Transverse colon (tissue), 4 donors: ENCODE measurements at regions not wholly inside any gene's neighbourhood (a gene's known extent, or its start where the extent isn't known, plus 50 kb on each side); places are given as distances from the start of the nearest gene placed in this dataset.

Experiments
- DNase-seq: peaks from one replicate; pipeline ENCODE4 v3.0.0-alpha.2; 2019
- H3K27ac ChIP-seq, 4 donors: fragments of 200-600 bp; sonication (generic); 2 replicates each; pipeline ENCODE4 v1.5.1; 2016 to 2018; ENCODE audit warnings: inconsistent platforms in 4 of 4
- H3K27me3 ChIP-seq: fragments of 200-600 bp; sonication (generic); 2 replicates; pipeline ENCODE4 v1.5.1; 2017; ENCODE audit warnings: inconsistent platforms
- H3K36me3 ChIP-seq, 4 donors: fragments of 200-600 bp; sonication (generic); 2 replicates each; pipeline ENCODE4 v1.5.1; 2017 to 2019; ENCODE audit warnings: inconsistent platforms in 4 of 4
- H3K4me1 ChIP-seq, 4 donors: fragments of 200-600 bp; sonication (generic); 2 replicates each; pipeline ENCODE4 v1.5.1; 2017 to 2020; ENCODE audit warnings: inconsistent platforms in 4 of 4
- H3K4me3 ChIP-seq, 4 donors: fragments of 200-600 bp; sonication (generic); 1 replicate in 1 of 4; 2 replicates in 3 of 4; pipeline versions ENCODE4 v1.5.1 to v1.6.1; 2017 to 2019; ENCODE audit warnings: inconsistent platforms in 4 of 4
- H3K9me3 ChIP-seq, 2 donors: fragments of 200-600 bp; sonication (generic); 2 replicates each; pipeline ENCODE4 v1.5.1; 2017 to 2019; ENCODE audit warnings: inconsistent platforms in 2 of 2
- CTCF ChIP-seq, 5 experiments: fragments of 200-600 bp in 3 of 5; fragments of 450-650 bp in 2 of 5; sonication (generic) in 3 of 5; IDR thresholded peaks; 1 replicate in 2 of 5; 2 replicates in 3 of 5; pipeline ENCODE4 v1.5.1; 2016 to 2017; ENCODE audit warnings: antibody characterized with exemption in 5 of 5, inconsistent platforms in 3 of 5, mild to moderate bottlenecking in 2 of 5, moderate library complexity in 1 of 5
- EP300 ChIP-seq: sonication (generic); formaldehyde crosslinking; IDR thresholded peaks from one replicate; pipeline ENCODE4 v1.6.1; 2017; ENCODE audit warnings: antibody characterized with exemption, low read depth
- POLR2A ChIP-seq: fragments of 450-650 bp; IDR thresholded peaks from one replicate; pipeline ENCODE4 v1.6.1; 2016; ENCODE audit warnings: antibody characterized with exemption, mild to moderate bottlenecking, moderate library complexity
- POLR2AphosphoS5 ChIP-seq, 3 donors: sonication (generic); formaldehyde crosslinking; IDR thresholded peaks; one replicate each; pipeline ENCODE4 v1.6.1; 2016; ENCODE audit warnings: antibody characterized with exemption in 3 of 3
- WGBS, 2 donors: methylation state at CpG; one replicate each; pipeline ENCODE4 v1.1.5; 2018; ENCODE audit warnings: low coverage in 1 of 2; 5-methylcytosine and 5-hydroxymethylcytosine counted together
- in situ Hi-C, 4 donors: fragments of 200-750 bp; cut with MboI; loops; one replicate each; pipeline versions ENCODE4 v1.15.0 to v1.15.1; 2017; ENCODE audit warnings: low sequenced_read_pairs in 3 of 4, low pct_ligation_motif_present in 1 of 4, low pct_unique_long_range_greater_than_20kb in 1 of 4
- intact Hi-C: fragments of 100-400 bp; cut with DNase I; formaldehyde crosslinking; loops from one replicate; pipeline ENCODE4 v1.15.1; 2023; ENCODE audit warnings: low total_unique reads

GRCh38 chr7:13433946-13434345 lies 555.5 kb downstream of the ETV1 start:
- Histone ChIP-seq H3K36me3 (no peaks in the 10 kb centered on the region), H3K9me3 (no peaks in the 10 kb centered on the region), H3K4me1 (no peaks in the 10 kb centered on the region), H3K4me3 (no peak overlapping the region), H3K27ac (no peak overlapping the region), H3K27me3 (no peaks in the 10 kb centered on the region)
- intact Hi-C loops, result no loop called here
- 71 to 100% methylated on average over 1 to 2 of the region's 2 CpGs for WGBS, 2 donors
- DNase-seq, result no peak
- in situ Hi-C loops, result no loop called here
- TF ChIP-seq CTCF (IDR thresholded peaks at IDR 0.05) (no peak), POLR2AphosphoS5 (IDR thresholded peaks at IDR 0.05) (no peak), POLR2A (no peak), EP300 (no peak)

- H3K4me3 ChIP-seq, result no peak overlapping the region
- DNase-seq, result no peak
- H3K36me3 ChIP-seq, result no peaks in the 10 kb centered on the region
- TF ChIP-seq EP300, result no peak
- no peak for TF ChIP-seq POLR2AphosphoS5 (IDR thresholded peaks at IDR 0.05)
- no peak for TF ChIP-seq POLR2A
- no peak for TF ChIP-seq CTCF (IDR thresholded peaks at IDR 0.05)
- 36 to 42% methylated on average over 1 of the region's 1 CpG for WGBS, 2 donors
- H3K9me3 ChIP-seq, result no peaks in the 10 kb centered on the region
- H3K27me3 ChIP-seq, result no peaks in the 10 kb centered on the region
- in situ Hi-C loops, result no loop called here
- no peaks in the 10 kb centered on the region for H3K4me1 ChIP-seq
- no peak overlapping the region for H3K27ac ChIP-seq
- intact Hi-C loops, result no loop called here
Observed at GRCh38 chr7:13442226-13442625, 547.2 kb downstream of the ETV1 start.

- no peak overlapping the region for H3K4me3 ChIP-seq
- in situ Hi-C loops, result no loop called here
Observed at GRCh38 chr7:13447637-13448036, 541.8 kb downstream of the ETV1 start.

GRCh38 chr7:13448243-13448642 lies 541.2 kb downstream of the ETV1 start:
- H3K4me3 ChIP-seq, result no peak overlapping the region
- H3K27ac ChIP-seq, result no peak overlapping the region
- H3K27me3 ChIP-seq, result no peaks in the 10 kb centered on the region
- H3K9me3 ChIP-seq, result no peaks in the 10 kb centered on the region
- no peaks in the 10 kb centered on the region for H3K36me3 ChIP-seq
- TF ChIP-seq POLR2AphosphoS5 (IDR thresholded peaks at IDR 0.05), result no peak
- TF ChIP-seq CTCF (IDR thresholded peaks at IDR 0.05), result no peak
- TF ChIP-seq EP300, result no peak
- no peak for TF ChIP-seq POLR2A
- WGBS, 2 donors, result 64 to 68% methylated on average over 4 of the region's 4 CpGs
- H3K4me1 ChIP-seq, result no peaks in the 10 kb centered on the region
- no peak for DNase-seq
- intact Hi-C loops (no loop called here), in situ Hi-C loops (no loop called here)

More at GRCh38 chr7:13447637-13448036, 541.8 kb downstream of the ETV1 start:
- no peaks in the 10 kb centered on the region for H3K4me1 ChIP-seq
- no peaks in the 10 kb centered on the region for H3K36me3 ChIP-seq
- 86 to 100% methylated on average over 1 of the region's 1 CpG for WGBS, 2 donors
- no peaks in the 10 kb centered on the region for H3K27me3 ChIP-seq
- H3K9me3 ChIP-seq, result no peaks in the 10 kb centered on the region
- H3K27ac ChIP-seq, result no peak overlapping the region
- no peak for DNase-seq
- TF ChIP-seq POLR2AphosphoS5 (IDR thresholded peaks at IDR 0.05), result no peak
- no peak for TF ChIP-seq CTCF (IDR thresholded peaks at IDR 0.05)
- TF ChIP-seq POLR2A, result no peak
- TF ChIP-seq EP300, result no peak
- intact Hi-C loops, result no loop called here
